Naive thymus-derived CD8-positive, alpha-beta T cell (primary cell): ENCODE measurements at regions not wholly inside any gene's neighbourhood (a gene's known extent, or its start where the extent isn't known, plus 50 kb on each side); places are given as distances from the start of the nearest gene placed in this dataset.

Source experiments
- ATAC-seq, 2 donors: fragments of 150-1000 bp; cut with Tn5 transposase in 1 of 2; sonication (Bioruptor Pico), chemical (Tn5 transposase) in 1 of 2; 1 replicate in 1 of 2; 2 replicates in 1 of 2; pipeline ENCODE4 v1.10.0; 2021; ENCODE audit warnings: mild to moderate bottlenecking in 2 of 2, moderate library complexity in 2 of 2
- POLR2A ChIA-PET: fragments of 350-600 bp; sonication (Branson Sonifier 250); formaldehyde crosslinking; loops from one replicate; lab custom pipeline; 2021; ENCODE audit warnings: antibody characterized with exemption; lab: Charles Lee
- DNase-seq, 10 donors: peaks; one replicate each; pipeline versions ENCODE4 v3.0.0 to v3.0.0-alpha.2; 2020 to 2022
- H3K27ac Mint-ChIP-seq, 10 donors: one replicate each; pipeline ENCODE4 v1.8.0; 2020 to 2022; ENCODE audit warnings: mild to moderate bottlenecking in 10 of 10, mixed read lengths in 10 of 10, moderate library complexity in 4 of 10, inconsistent platforms in 1 of 10
- H3K27me3 Mint-ChIP-seq, 5 donors: one replicate each; pipeline ENCODE4 v1.8.0; 2021 to 2022; ENCODE audit warnings: mixed read lengths in 5 of 5
- H3K36me3 Mint-ChIP-seq, 3 donors: one replicate each; pipeline ENCODE4 v1.8.0; 2020 to 2022; ENCODE audit warnings: mixed read lengths in 3 of 3, mild to moderate bottlenecking in 2 of 3, inconsistent platforms in 1 of 3
- H3K4me1 Mint-ChIP-seq, 4 donors: one replicate each; pipeline ENCODE4 v1.8.0; 2021 to 2022; ENCODE audit warnings: mixed read lengths in 4 of 4
- H3K4me3 Mint-ChIP-seq, 10 donors: one replicate each; pipeline ENCODE4 v1.8.0; 2020 to 2022; ENCODE audit warnings: mild to moderate bottlenecking in 10 of 10, mixed read lengths in 10 of 10, moderate library complexity in 6 of 10, inconsistent platforms in 1 of 10
- H3K9me3 Mint-ChIP-seq, 9 donors: one replicate each; pipeline ENCODE4 v1.8.0; 2020 to 2022; ENCODE audit warnings: mixed read lengths in 9 of 9, mild to moderate bottlenecking in 3 of 9, inconsistent platforms in 1 of 9, moderate library complexity in 1 of 9

- H3K27ac Mint-ChIP-seq = peak overlapping the region in 1 of 10 donors; percentile 62
- no peak overlapping the region for H3K4me3 Mint-ChIP-seq
- H3K27me3 Mint-ChIP-seq = peaks cover 0 to 4% (median 2%) of the 10 kb centered on the region in 5 donors
- H3K4me1 Mint-ChIP-seq = peaks cover 5 to 14% (median 10%) of the 10 kb centered on the region in 4 donors
- ATAC-seq = no peak
- no peak for DNase-seq
- H3K36me3 Mint-ChIP-seq = no peaks in the 10 kb centered on the region
- H3K9me3 Mint-ChIP-seq = no peaks in the 10 kb centered on the region
- POLR2A ChIA-PET = interaction anchor here (0.5 kb wide), 1 partner anchor 113 kb away, joined by 3 read pairs; no protein-coding TSS in a partner anchor
Observed at GRCh38 chr7:155965010-155965409, 152.7 kb upstream of the SHH start.

- ATAC-seq (no peak), DNase-seq (no peak)
- Mint-ChIP-seq H3K27ac (no peak overlapping the region), H3K9me3 (no peaks in the 10 kb centered on the region), H3K27me3 (peaks cover 0 to 4% (median 2%) of the 10 kb centered on the region in 5 donors), H3K4me3 (no peak overlapping the region), H3K36me3 (no peaks in the 10 kb centered on the region), H3K4me1 (peaks cover 5 to 14% (median 10%) of the 10 kb centered on the region in 4 donors)
- POLR2A ChIA-PET = no interaction called here
Observed at GRCh38 chr7:155964543-155964942, 152.3 kb upstream of the SHH start.

- no peak overlapping the region for H3K27ac Mint-ChIP-seq
- ATAC-seq = no peak
- POLR2A ChIA-PET = no interaction called here
- no peak for DNase-seq
- no peak overlapping the region for H3K4me3 Mint-ChIP-seq
- peaks cover 0 to 4% (median 2%) of the 10 kb centered on the region in 5 donors for H3K27me3 Mint-ChIP-seq
- peaks cover 5 to 14% (median 10%) of the 10 kb centered on the region in 4 donors for H3K4me1 Mint-ChIP-seq
- H3K36me3 Mint-ChIP-seq = no peaks in the 10 kb centered on the region
- H3K9me3 Mint-ChIP-seq = no peaks in the 10 kb centered on the region
Observed at GRCh38 chr7:155963771-155964195, 151.5 kb upstream of the SHH start.

- Mint-ChIP-seq H3K9me3 (no peaks in the 10 kb centered on the region), H3K36me3 (no peaks in the 10 kb centered on the region), H3K27me3 (peaks cover 0 to 4% (median 2%) of the 10 kb centered on the region in 5 donors), H3K4me3 (no peak overlapping the region), H3K27ac (no peak overlapping the region), H3K4me1 (peaks cover 5 to 14% (median 10%) of the 10 kb centered on the region in 4 donors)
- POLR2A ChIA-PET = no interaction called here
- no peak for DNase-seq
- ATAC-seq = no peak
Observed at GRCh38 chr7:155963356-155963755, 151.1 kb upstream of the SHH start.

GRCh38 chr7:155962968-155963300 is 150.7 kb upstream of the SHH start:
- Mint-ChIP-seq H3K36me3 (no peaks in the 10 kb centered on the region), H3K4me1 (peaks cover 5 to 14% (median 10%) of the 10 kb centered on the region in 4 donors), H3K4me3 (no peak overlapping the region), H3K27me3 (peaks cover 0 to 4% (median 2%) of the 10 kb centered on the region in 5 donors), H3K9me3 (no peaks in the 10 kb centered on the region), H3K27ac (no peak overlapping the region)
- POLR2A ChIA-PET = no interaction called here
- no peak for DNase-seq
- no peak for ATAC-seq

- Mint-ChIP-seq H3K9me3 (no peaks in the 10 kb centered on the region), H3K27ac (peak overlapping the region in 3 of 10 donors; percentile 13 to 64 (median 33)), H3K27me3 (peaks cover 0 to 4% (median 2%) of the 10 kb centered on the region in 5 donors), H3K4me3 (no peak overlapping the region), H3K4me1 (peaks cover 5 to 14% (median 10%) of the 10 kb centered on the region in 4 donors), H3K36me3 (no peaks in the 10 kb centered on the region)
- DNase-seq = no peak
- POLR2A ChIA-PET = no interaction called here
- no peak for ATAC-seq
Observed at GRCh38 chr7:155962191-155962967, 150.1 kb upstream of the SHH start.

GRCh38 chr7:155961241-155962190 is 149.3 kb upstream of the SHH start:
- peaks cover 0 to 4% (median 2%) of the 10 kb centered on the region in 5 donors for H3K27me3 Mint-ChIP-seq
- ATAC-seq = no peak
- no peak overlapping the region for H3K4me3 Mint-ChIP-seq

GRCh38 chr7:155959894-155960293 is 147.6 kb upstream of the SHH start:
- ATAC-seq (no peak), DNase-seq (no peak)
- Mint-ChIP-seq H3K27ac (no peak overlapping the region), H3K27me3 (peaks cover 0 to 4% (median 2%) of the 10 kb centered on the region in 5 donors), H3K4me1 (peaks cover 5 to 14% (median 9%) of the 10 kb centered on the region in 4 donors), H3K9me3 (no peaks in the 10 kb centered on the region), H3K4me3 (no peak overlapping the region), H3K36me3 (no peaks in the 10 kb centered on the region)
- POLR2A ChIA-PET = no interaction called here

More at GRCh38 chr7:155961241-155962190, 149.3 kb upstream of the SHH start:
- no peaks in the 10 kb centered on the region for H3K9me3 Mint-ChIP-seq
- H3K4me1 Mint-ChIP-seq = peaks cover 5 to 14% (median 10%) of the 10 kb centered on the region in 4 donors
- peak overlapping the region in 1 of 10 donors; percentile 46 for H3K27ac Mint-ChIP-seq
- H3K36me3 Mint-ChIP-seq = no peaks in the 10 kb centered on the region
- POLR2A ChIA-PET = no interaction called here
- DNase-seq = peak in 1 of 10 donors; percentile 50

- Mint-ChIP-seq H3K36me3 (no peaks in the 10 kb centered on the region), H3K9me3 (no peaks in the 10 kb centered on the region), H3K4me1 (peaks cover 0 to 7% (median 5%) of the 10 kb centered on the region in 4 donors), H3K27me3 (peaks cover 2 to 10% (median 5%) of the 10 kb centered on the region in 5 donors), H3K4me3 (no peak overlapping the region), H3K27ac (no peak overlapping the region)
- POLR2A ChIA-PET = no interaction called here
- no peak for ATAC-seq
- no peak for DNase-seq
Observed at GRCh38 chr7:155956977-155957376, 144.7 kb upstream of the SHH start.

GRCh38 chr7:155955367-155955635 is 143.0 kb upstream of the SHH start:
- H3K4me3 Mint-ChIP-seq = no peak overlapping the region
- ATAC-seq = no peak
- H3K36me3 Mint-ChIP-seq = no peaks in the 10 kb centered on the region
- no peaks in the 10 kb centered on the region for H3K9me3 Mint-ChIP-seq
- DNase-seq = no peak
- POLR2A ChIA-PET = no interaction called here
- peaks cover 0 to 10% (median 4%) of the 10 kb centered on the region in 5 donors for H3K27me3 Mint-ChIP-seq
- no peak overlapping the region for H3K27ac Mint-ChIP-seq
- peaks cover 0 to 3% (median 0%) of the 10 kb centered on the region in 4 donors for H3K4me1 Mint-ChIP-seq

GRCh38 chr7:155954550-155955366 is 142.5 kb upstream of the SHH start:
- DNase-seq (no peak), ATAC-seq (no peak)
- H3K27ac Mint-ChIP-seq = no peak overlapping the region
- H3K27me3 Mint-ChIP-seq = peaks cover 0 to 10% (median 4%) of the 10 kb centered on the region in 5 donors
- peaks cover 0 to 3% (median 0%) of the 10 kb centered on the region in 4 donors for H3K4me1 Mint-ChIP-seq
- no peak overlapping the region for H3K4me3 Mint-ChIP-seq
- H3K36me3 Mint-ChIP-seq = no peaks in the 10 kb centered on the region
- no peaks in the 10 kb centered on the region for H3K9me3 Mint-ChIP-seq
- POLR2A ChIA-PET = no interaction called here

GRCh38 chr7:155953781-155954549 is 141.7 kb upstream of the SHH start:
- POLR2A ChIA-PET = no interaction called here
- H3K4me3 Mint-ChIP-seq = no peak overlapping the region
- no peaks in the 10 kb centered on the region for H3K36me3 Mint-ChIP-seq
- DNase-seq (no peak), ATAC-seq (no peak)
- H3K27ac Mint-ChIP-seq = no peak overlapping the region
- peaks cover 0 to 3% (median 0%) of the 10 kb centered on the region in 4 donors for H3K4me1 Mint-ChIP-seq
- peaks cover 0 to 10% (median 4%) of the 10 kb centered on the region in 5 donors for H3K27me3 Mint-ChIP-seq
- no peaks in the 10 kb centered on the region for H3K9me3 Mint-ChIP-seq
